ENCODE measurements at regions not wholly inside any gene's neighbourhood (a gene's known extent, or its start where the extent isn't known, plus 50 kb on each side); places are given as distances from the start of the nearest gene placed in this dataset.
"Not testable (repeated sequence)": the region's sequence is repeated elsewhere in the genome, so short reads cannot be mapped to it uniquely, and the experiment has no call there.

DNA sequence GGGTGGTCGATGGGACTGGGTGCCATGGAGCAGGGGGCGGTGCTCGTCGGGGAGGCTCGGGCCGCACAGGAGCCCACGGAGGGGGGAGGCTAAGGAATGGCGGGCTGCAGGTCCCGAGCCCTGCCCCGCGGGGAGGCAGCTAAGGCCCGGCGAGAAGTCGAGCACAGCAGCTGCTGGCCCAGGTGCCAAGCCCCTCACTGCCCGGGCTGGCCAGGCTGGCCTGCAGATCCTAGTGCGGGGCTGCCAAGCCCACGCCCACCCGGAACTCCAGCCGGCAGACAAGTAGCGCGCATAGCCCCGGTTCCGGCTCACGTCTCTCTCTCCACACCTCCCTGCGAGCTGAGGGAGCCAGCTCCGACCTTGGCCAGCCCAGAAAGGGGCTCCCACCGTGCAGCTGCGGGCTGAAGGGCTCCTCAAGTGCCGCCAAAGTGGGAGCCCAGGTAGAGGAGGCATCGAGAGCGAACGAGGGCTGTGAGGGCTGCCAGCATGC, 163.4 kb upstream of the OSBPL11 start:
- not testable (repeated sequence) for H3K36me3 Mint-ChIP-seq (ENCODE audit: low read depth); H3K4me1 Mint-ChIP-seq (ENCODE audit: low read depth); DNase-seq (ENCODE audit: low spot score); H3K27ac Mint-ChIP-seq; H3K9me3 Mint-ChIP-seq; H3K4me3 Mint-ChIP-seq; H3K27me3 Mint-ChIP-seq (ENCODE audit: low read depth)

DNA sequence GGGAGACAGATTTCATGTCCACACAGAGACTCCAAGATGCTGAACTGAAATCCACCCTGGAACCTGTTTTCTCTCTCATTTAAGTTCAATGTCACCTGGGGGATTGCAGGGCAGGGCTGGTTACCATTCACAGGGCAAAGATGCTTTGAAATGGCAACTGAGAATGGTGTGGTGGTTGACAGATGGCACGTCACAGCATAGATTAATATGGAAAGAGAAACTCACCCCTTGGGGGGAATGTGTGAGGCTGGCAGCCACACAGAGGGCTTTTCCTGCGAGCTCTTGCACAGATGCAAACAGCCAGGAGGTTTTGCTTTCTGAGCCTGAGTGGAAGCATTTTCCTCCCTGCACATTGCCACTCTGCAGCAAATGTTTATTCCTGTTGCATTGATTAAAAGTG, 167.3 kb upstream of the OSBPL11 start:
- peaks cover 29% of the 10 kb centered on the region for H3K27me3 Mint-ChIP-seq (ENCODE audit: low read depth)
- DNase-seq (ENCODE audit: low spot score); H3K27ac Mint-ChIP-seq; H3K36me3 Mint-ChIP-seq (ENCODE audit: low read depth); H3K4me1 Mint-ChIP-seq (ENCODE audit: low read depth); H3K4me3 Mint-ChIP-seq; H3K9me3 Mint-ChIP-seq: not testable (repeated sequence)

DNA sequence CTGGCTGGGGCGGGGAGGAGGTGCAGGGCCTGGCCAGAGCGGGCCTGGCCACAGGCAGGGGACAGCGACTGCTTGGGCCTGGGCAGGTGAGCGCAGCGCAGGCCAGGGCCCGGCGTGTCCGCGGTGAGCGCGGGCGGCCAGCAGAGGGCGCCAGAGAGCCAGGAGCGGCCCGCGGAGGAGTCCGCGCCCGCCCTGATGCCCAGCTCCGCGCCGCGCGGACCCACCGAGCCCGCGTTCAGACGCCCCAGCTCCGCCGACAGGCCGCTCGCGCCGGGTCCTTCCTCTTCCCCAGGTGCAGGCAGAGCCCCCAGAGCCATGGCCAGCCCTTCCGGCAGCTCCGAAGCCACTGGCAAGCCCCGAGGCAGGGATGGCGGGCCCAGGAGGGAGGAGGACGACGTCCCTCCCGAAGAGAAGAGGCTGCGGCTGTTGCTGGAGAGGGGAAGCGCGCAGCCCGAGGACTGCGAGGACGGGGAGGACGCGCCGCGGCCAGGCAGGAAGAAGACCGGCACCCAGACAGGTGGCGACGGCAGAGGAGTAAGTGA, 171.1 kb upstream of the OSBPL11 start:
- H3K27ac Mint-ChIP-seq; H3K9me3 Mint-ChIP-seq; H3K36me3 Mint-ChIP-seq (ENCODE audit: low read depth); H3K4me1 Mint-ChIP-seq (ENCODE audit: low read depth): not testable (repeated sequence)
- peaks cover 32% of the 10 kb centered on the region for H3K27me3 Mint-ChIP-seq (ENCODE audit: low read depth)
- peak overlapping the region; percentile 42 for H3K4me3 Mint-ChIP-seq
- peak; percentile 61 for DNase-seq (ENCODE audit: low spot score)

DNA sequence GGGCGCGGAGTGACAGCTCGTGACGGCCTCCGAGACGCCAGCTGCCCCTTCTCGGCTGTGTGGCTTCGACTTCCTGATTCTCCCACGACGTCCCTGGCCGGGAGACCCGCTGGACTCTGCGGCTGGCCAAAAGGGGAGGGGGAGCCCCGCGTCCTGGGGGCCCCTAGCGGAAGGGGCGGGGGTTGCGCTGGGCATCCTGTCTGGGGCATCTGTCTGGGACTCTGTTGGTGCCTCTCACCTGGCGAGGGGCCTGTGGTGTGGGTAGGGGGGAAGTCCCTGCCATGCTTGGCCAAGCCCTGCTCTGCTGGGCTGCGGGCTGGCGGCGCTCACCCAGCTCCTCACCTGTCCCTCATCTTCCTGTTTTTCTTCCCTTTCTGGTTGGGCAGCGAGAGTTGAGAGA, 171.6 kb upstream of the OSBPL11 start:
- not testable (repeated sequence) for DNase-seq (ENCODE audit: low spot score); H3K27ac Mint-ChIP-seq
- peak overlapping the region; percentile 77 for H3K4me3 Mint-ChIP-seq

DNA sequence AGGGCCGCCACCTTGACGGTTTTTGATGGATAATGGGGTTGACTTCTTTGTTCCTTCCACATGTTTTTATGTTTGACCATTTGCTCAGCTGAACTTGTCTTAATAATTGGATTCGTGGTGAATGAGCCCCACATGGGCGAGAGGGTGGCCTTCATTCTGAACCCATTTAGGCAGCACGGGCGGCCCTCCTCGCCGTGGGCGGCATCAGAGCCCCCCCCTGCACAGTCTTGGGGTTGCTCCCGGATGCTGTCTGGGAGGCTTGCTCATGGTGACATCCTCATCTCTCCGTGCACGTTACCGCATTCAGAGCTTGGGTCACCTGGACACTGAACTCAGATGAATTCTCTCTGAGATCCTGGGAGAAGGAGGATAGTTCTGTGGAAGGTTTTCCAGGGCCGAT, 172.3 kb upstream of the OSBPL11 start:
- DNase-seq (ENCODE audit: low spot score): no peak
- Mint-ChIP-seq H3K9me3 (no peaks in the 10 kb centered on the region), H3K27me3 (ENCODE audit: low read depth) (peaks cover 28% of the 10 kb centered on the region), H3K27ac (no peak overlapping the region), H3K4me1 (ENCODE audit: low read depth) (no peaks in the 10 kb centered on the region), H3K36me3 (ENCODE audit: low read depth) (no peaks in the 10 kb centered on the region), H3K4me3 (peak overlapping the region; percentile 77)

More for the DNA sequence above, 171.6 kb upstream of the OSBPL11 start:
- H3K36me3 Mint-ChIP-seq (ENCODE audit: low read depth); H3K9me3 Mint-ChIP-seq; H3K4me1 Mint-ChIP-seq (ENCODE audit: low read depth): not testable (repeated sequence)
- H3K27me3 Mint-ChIP-seq (ENCODE audit: low read depth): peaks cover 32% of the 10 kb centered on the region

DNA sequence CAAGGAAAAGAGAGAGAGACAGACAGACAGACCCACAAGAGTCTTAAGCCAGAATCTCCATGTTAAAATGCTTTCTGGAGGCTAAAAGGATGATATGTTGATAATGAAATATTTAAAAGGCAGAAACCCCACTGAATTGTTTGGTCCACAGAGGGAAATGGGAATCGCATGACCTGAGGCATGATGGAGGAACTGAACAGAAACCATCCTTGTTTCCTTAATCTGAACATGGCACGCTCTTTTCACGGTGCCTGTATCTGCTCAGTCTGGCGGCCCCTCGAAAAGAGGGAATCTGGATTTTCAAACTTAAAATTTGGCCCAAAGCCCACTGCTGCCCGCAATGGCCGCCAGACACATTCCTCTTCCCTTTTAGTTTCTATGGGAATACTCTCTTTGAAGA, 173.5 kb upstream of the OSBPL11 start:
- not testable (repeated sequence) for H3K4me3 Mint-ChIP-seq, H3K27ac Mint-ChIP-seq

DNA sequence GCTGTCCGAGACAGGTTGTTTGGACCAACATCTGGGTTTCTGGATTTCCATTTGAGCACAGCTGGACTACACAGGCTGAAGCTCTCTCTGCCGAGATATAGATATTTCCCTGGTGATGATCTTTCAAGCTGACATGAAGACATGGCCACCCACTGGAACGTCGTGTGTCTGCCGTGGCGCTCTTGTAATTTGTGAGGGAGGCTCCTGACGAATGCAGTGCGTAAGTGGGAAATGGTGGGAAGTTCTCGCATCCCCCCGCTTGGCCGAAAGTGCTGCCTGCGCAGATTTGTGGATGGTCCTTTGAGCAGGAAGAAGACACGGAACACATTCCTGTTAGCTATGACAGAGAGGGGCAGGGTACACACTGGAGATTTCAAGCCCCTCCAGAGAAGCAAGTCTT, 176.2 kb upstream of the OSBPL11 start:
- H3K4me1 Mint-ChIP-seq (ENCODE audit: low read depth); H3K9me3 Mint-ChIP-seq; H3K36me3 Mint-ChIP-seq (ENCODE audit: low read depth); H3K27ac Mint-ChIP-seq; H3K4me3 Mint-ChIP-seq; DNase-seq (ENCODE audit: low spot score): not testable (repeated sequence)
- H3K27me3 Mint-ChIP-seq (ENCODE audit: low read depth): peaks cover 11% of the 10 kb centered on the region

More for the DNA sequence above, 173.5 kb upstream of the OSBPL11 start:
- not testable (repeated sequence) for DNase-seq (ENCODE audit: low spot score); H3K4me1 Mint-ChIP-seq (ENCODE audit: low read depth); H3K9me3 Mint-ChIP-seq; H3K36me3 Mint-ChIP-seq (ENCODE audit: low read depth)
- H3K27me3 Mint-ChIP-seq (ENCODE audit: low read depth): peaks cover 27% of the 10 kb centered on the region

DNA sequence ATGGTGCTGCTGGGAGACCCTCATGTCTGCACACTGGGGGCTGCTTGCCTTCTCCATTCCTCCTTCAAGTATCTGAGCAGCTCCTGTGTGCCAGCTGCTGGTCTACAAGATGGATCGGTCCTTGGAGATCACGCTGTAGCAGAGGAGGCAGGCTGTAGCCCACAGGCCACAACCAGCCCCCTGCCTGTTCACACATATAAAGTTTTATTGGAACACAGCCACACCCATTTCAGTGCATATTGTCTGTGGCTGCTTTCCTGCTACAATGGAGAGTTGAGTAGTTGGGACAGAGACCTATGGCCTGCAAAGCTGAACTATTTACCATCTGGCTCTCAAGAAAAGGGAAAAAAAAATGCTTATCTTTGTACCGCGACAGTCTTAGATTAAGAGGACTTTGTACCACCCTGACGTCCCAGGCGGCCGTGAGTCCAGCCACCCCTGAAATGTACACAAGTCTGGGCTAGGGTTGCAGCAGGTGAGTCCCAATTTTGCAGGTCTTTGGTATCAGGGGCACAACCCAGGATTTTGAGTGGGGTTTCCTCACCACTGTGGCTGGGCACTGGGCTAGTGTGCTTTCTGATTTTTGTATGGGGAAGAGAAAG, 179.2 kb upstream of the OSBPL11 start:
- H3K4me1 Mint-ChIP-seq (ENCODE audit: low read depth); H3K27ac Mint-ChIP-seq; H3K36me3 Mint-ChIP-seq (ENCODE audit: low read depth); DNase-seq (ENCODE audit: low spot score); H3K27me3 Mint-ChIP-seq (ENCODE audit: low read depth); H3K4me3 Mint-ChIP-seq; H3K9me3 Mint-ChIP-seq: not testable (repeated sequence)

DNA sequence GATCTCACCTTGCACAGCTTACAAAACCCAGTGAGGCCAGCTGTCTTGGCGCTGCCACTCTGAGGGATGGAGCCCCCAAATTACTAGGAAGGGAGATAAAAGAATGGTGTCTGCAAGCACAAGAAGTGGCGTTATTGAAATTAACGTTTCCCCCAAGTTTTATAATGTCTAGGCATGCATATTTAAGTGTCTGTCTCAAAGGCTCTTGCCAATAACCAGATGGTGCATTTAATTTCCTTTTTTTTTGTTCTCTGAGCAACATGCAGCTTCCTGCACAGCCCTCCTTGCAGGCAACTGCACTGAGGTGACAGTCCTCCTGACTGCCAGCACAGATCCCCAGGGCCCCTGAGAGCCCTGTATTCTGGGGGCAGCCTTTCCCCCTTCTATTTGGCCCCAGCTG, 179.8 kb upstream of the OSBPL11 start:
- H3K9me3 Mint-ChIP-seq; H3K4me3 Mint-ChIP-seq; H3K27ac Mint-ChIP-seq; DNase-seq (ENCODE audit: low spot score); H3K4me1 Mint-ChIP-seq (ENCODE audit: low read depth); H3K27me3 Mint-ChIP-seq (ENCODE audit: low read depth); H3K36me3 Mint-ChIP-seq (ENCODE audit: low read depth): not testable (repeated sequence)

DNA sequence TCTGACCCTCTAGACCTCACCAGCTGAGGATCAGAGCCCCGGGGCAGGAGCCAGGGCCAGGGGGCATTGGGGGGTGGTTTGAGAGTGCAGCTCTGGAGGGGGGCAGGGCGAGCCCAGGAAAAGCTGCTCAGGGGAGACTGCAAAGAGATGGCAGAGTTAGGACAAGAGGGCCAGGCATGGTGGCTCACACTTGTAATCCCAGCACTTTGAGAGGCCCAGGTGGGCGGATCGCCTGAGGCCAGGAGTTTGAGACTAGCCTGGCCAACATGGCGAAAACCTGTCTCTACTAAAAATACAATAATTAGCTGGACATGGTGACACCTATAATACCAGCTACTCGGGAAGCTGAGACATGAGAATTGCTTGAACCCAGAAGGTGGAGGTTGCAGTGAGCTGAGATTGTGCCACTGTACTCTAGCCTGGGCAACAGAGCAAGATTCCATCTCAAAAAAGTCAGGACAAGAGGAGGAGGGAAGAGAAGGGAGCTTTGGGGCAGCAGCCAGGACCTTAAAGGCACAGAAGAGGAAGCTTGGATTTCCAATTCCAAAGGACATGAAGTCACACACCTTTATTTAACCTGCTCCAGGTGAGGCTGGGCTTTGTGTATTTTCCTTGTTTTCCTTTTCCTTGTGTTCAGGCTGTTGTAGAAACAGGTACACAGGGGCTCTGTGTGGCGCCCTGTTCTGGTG, 180.5 kb upstream of the OSBPL11 start:
- not testable (repeated sequence) for DNase-seq (ENCODE audit: low spot score); H3K27ac Mint-ChIP-seq; H3K9me3 Mint-ChIP-seq; H3K4me1 Mint-ChIP-seq (ENCODE audit: low read depth); H3K27me3 Mint-ChIP-seq (ENCODE audit: low read depth); H3K4me3 Mint-ChIP-seq; H3K36me3 Mint-ChIP-seq (ENCODE audit: low read depth)

DNA sequence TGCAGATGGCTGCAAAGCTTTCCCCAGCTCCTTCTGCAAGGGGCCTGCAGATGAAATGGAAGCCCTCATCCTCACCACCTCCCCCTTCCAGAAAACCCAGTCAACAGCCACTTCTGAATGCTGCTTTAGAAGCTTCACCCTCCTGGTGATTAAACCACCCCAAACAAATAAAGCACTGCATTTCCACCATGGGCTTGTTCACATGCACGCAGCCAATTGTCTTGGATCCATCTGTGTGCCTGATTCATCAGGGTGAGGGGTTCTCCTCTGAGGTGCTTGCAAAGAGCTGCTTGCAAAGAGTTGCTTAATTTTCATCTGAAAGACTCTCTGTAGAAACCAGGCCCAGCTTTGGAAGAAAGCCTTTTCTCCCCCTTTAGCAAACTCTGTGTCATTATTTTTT, 184.0 kb upstream of the OSBPL11 start:
- not testable (repeated sequence) for H3K27ac Mint-ChIP-seq; H3K9me3 Mint-ChIP-seq; H3K27me3 Mint-ChIP-seq (ENCODE audit: low read depth); DNase-seq (ENCODE audit: low spot score); H3K36me3 Mint-ChIP-seq (ENCODE audit: low read depth); H3K4me1 Mint-ChIP-seq (ENCODE audit: low read depth); H3K4me3 Mint-ChIP-seq

DNA sequence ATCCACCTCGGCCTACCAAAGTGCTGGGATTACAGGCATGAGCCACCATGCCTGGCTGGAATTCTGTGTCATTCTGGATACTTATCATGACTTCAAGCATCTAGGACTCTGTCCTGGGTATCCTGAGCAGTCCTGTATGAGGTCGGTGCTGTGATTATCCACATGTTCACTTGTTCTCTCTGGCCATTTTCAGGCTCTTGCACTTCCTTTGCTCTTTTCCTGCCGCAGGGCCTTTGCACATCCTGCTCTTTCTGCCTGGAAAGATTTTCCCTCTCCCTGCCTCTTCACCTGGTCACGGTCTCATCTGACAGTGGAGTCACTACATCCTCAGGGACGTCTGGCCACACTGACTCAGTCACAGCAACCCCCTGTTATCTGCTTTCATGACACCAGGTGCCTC, 184.6 kb upstream of the OSBPL11 start:
- not testable (repeated sequence) for DNase-seq (ENCODE audit: low spot score); H3K27ac Mint-ChIP-seq; H3K27me3 Mint-ChIP-seq (ENCODE audit: low read depth); H3K4me1 Mint-ChIP-seq (ENCODE audit: low read depth); H3K36me3 Mint-ChIP-seq (ENCODE audit: low read depth); H3K9me3 Mint-ChIP-seq; H3K4me3 Mint-ChIP-seq

DNA sequence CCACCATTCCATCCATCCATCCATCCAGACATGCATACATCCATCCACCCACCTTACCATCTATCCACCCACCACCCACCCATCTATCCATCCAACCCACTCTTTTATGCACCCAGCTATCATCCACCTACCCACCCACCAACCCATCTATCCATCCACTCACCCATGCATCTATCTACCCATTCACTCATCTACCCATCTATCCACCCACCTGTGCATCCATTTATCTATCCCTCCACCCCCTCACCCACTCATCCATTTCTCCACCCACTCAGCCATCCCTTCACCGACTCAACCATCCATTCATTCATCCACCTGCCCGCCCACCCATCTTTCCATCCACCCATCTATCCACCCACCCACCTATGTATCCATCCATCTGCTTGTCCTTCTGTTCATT, 186.4 kb upstream of the OSBPL11 start:
- H3K27me3 Mint-ChIP-seq (ENCODE audit: low read depth); H3K4me1 Mint-ChIP-seq (ENCODE audit: low read depth); H3K9me3 Mint-ChIP-seq; DNase-seq (ENCODE audit: low spot score); H3K4me3 Mint-ChIP-seq; H3K27ac Mint-ChIP-seq; H3K36me3 Mint-ChIP-seq (ENCODE audit: low read depth): not testable (repeated sequence)

DNA sequence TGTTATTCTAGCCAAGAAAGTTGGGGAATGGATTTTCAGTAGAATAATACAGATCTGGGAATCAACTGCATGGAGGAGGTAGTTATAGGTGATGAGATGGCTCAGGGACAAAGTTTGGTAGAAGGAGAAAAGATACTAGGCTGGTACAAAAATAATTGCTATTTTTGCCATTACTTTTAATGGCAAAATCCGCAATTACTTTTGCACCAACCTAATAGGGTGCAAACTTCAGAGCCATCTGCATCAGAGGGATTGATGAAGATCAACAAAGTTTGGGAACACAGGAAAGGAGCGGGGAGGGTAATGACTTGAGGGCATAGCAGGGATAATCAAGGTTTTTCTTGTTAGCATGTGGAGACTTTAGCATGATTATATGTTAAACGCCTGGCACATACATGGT, 178.7 kb upstream of the ROPN1B start:
- not testable (repeated sequence) for H3K36me3 Mint-ChIP-seq (ENCODE audit: low read depth); H3K9me3 Mint-ChIP-seq; DNase-seq (ENCODE audit: low spot score); H3K27ac Mint-ChIP-seq; H3K4me3 Mint-ChIP-seq; H3K27me3 Mint-ChIP-seq (ENCODE audit: low read depth); H3K4me1 Mint-ChIP-seq (ENCODE audit: low read depth)

DNA sequence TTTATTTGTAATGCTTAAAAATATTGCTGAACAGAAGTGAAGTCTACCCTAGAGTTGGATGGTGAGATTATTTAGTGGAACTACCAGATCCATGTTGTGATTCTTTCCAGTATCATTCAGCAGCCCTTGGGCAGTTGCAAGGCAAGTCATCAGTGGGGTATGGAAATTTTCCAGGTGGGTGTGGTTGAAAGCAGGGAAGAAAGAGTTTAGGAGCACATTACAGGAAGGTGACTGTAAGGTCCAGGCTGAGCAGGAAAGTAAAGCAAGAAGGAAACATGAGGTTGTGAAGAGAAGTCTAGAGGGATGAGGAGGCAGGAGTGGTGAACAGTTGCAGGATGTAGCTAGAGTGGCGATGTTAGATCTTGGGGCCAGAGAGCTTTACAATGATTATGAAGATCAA, 178.0 kb upstream of the ROPN1B start:
- not testable (repeated sequence) for H3K27me3 Mint-ChIP-seq (ENCODE audit: low read depth); H3K4me1 Mint-ChIP-seq (ENCODE audit: low read depth); DNase-seq (ENCODE audit: low spot score); H3K9me3 Mint-ChIP-seq; H3K36me3 Mint-ChIP-seq (ENCODE audit: low read depth); H3K4me3 Mint-ChIP-seq; H3K27ac Mint-ChIP-seq

All from T-helper 2 cell treated with Interferon-gamma antibody and Interleukin-4, amounts not matched to agents 5 μg/mL and 100 μg/mL, for 36 hours (primary cell).